GM19468 (cell line): ENCODE measurements at regions not wholly inside any gene's neighbourhood (a gene's known extent, or its start where the extent isn't known, plus 50 kb on each side); places are given as distances from the start of the nearest gene placed in this dataset.
A peak's percentile ranks its signal among the peaks of the same experiment; 100 is the strongest.

Experiments
- ATAC-seq: cut with Tn5 transposase; IDR thresholded peaks from one replicate; pipeline ENCODE4 v1.9.1; 2021; ENCODE audit warnings: mild to moderate bottlenecking, moderate library complexity, moderate number of reproducible peaks; ENCODE audit not compliant: unreplicated experiment; ENCODE audit errors: extremely low read depth

- peak; percentile 66 for ATAC-seq
Measured at GRCh38 chr7:114026486-114027089, 107.8 kb upstream of the PPP1R3A start.

GRCh38 chr7:114021135-114021534 is 102.3 kb upstream of the PPP1R3A start:
- ATAC-seq, result no peak

GRCh38 chr7:114008696-114009095 is 89.9 kb upstream of the PPP1R3A start:
- ATAC-seq, result no peak

- no peak for ATAC-seq
Measured at GRCh38 chr7:114007386-114007785, 88.6 kb upstream of the PPP1R3A start.

- no peak for ATAC-seq
Measured at GRCh38 chr7:113998934-113999333, 80.1 kb upstream of the PPP1R3A start.

GRCh38 chr7:113996405-113996804 is 77.6 kb upstream of the PPP1R3A start:
- no peak for ATAC-seq

GRCh38 chr7:113986216-113986615 is 67.4 kb upstream of the PPP1R3A start:
- ATAC-seq, result no peak

- ATAC-seq, result no peak
Measured at GRCh38 chr7:113976508-113976907, 57.7 kb upstream of the PPP1R3A start.

- no peak for ATAC-seq
Measured at GRCh38 chr7:113968713-113969112, 49.9 kb upstream of the PPP1R3A start.
